ENCODE measurements at regions not wholly inside any gene's neighbourhood (a gene's known extent, or its start where the extent isn't known, plus 50 kb on each side); places are given as distances from the start of the nearest gene placed in this dataset.

GRCh38 chr5:129395247-129395646, 64.9 kb upstream of the ADAMTS19 start:
- peaks cover 4% of the 10 kb centered on the region for H3K9me3 Mint-ChIP-seq
- Histone ChIP-seq H3K27me3 (ENCODE audit: control insufficient read depth in 1 of 2, insufficient read depth in 2 of 2, low read length in 2 of 2) (no peaks in the 10 kb centered on the region), H3K4me1 (ENCODE audit: insufficient read depth, low read length) (no peaks in the 10 kb centered on the region), H3K27ac (ENCODE audit: low read depth in 1 of 2, low read length in 2 of 2) (no peak overlapping the region), H3K4me3 (ENCODE audit: low read length) (no peak overlapping the region), H3K9me3 (ENCODE audit: control insufficient read depth in 1 of 2, insufficient read depth in 1 of 2, low read length in 2 of 2) (peaks cover 0 to 7% of the 10 kb centered on the region in 2 experiments), H3K36me3 (ENCODE audit: insufficient read depth, low read length) (no peaks in the 10 kb centered on the region)
- H3K27me3 Mint-ChIP-seq = no peaks in the 10 kb centered on the region
- no peak overlapping the region for H3K27ac Mint-ChIP-seq
- POLR2A ChIA-PET = no interaction called here
- CTCF ChIA-PET = no interaction called here
- H3K4me3 Mint-ChIP-seq = no peak overlapping the region
- DNase-seq (no peak), ATAC-seq (ENCODE audit: poor library complexity) (no peak)
- no peaks in the 10 kb centered on the region for H3K4me1 Mint-ChIP-seq (ENCODE audit: low read depth)
- intact Hi-C loops (cut with DNase I, micrococcal nuclease) = no loop called here
- H3K36me3 Mint-ChIP-seq (ENCODE audit: low read depth) = no peaks in the 10 kb centered on the region
- TF ChIP-seq CTCF (IDR thresholded peaks at IDR 0.05) = no peak

- ChIA-PET CTCF (no interaction called here), POLR2A (no interaction called here)
- Mint-ChIP-seq H3K4me3 (no peak overlapping the region), H3K36me3 (ENCODE audit: low read depth) (no peaks in the 10 kb centered on the region), H3K4me1 (ENCODE audit: low read depth) (no peaks in the 10 kb centered on the region), H3K9me3 (peaks cover 4% of the 10 kb centered on the region), H3K27ac (no peak overlapping the region), H3K27me3 (no peaks in the 10 kb centered on the region)
- no peak for ATAC-seq (ENCODE audit: poor library complexity)
- H3K36me3 ChIP-seq (ENCODE audit: insufficient read depth, low read length) = no peaks in the 10 kb centered on the region
- peaks cover 0 to 7% of the 10 kb centered on the region in 2 experiments for H3K9me3 ChIP-seq (ENCODE audit: control insufficient read depth in 1 of 2, insufficient read depth in 1 of 2, low read length in 2 of 2)
- H3K4me1 ChIP-seq (ENCODE audit: insufficient read depth, low read length) = no peaks in the 10 kb centered on the region
- no peak for TF ChIP-seq CTCF (IDR thresholded peaks at IDR 0.05)
- no peak for DNase-seq
- H3K27me3 ChIP-seq (ENCODE audit: control insufficient read depth in 1 of 2, insufficient read depth in 2 of 2, low read length in 2 of 2) = no peaks in the 10 kb centered on the region
- intact Hi-C loops (cut with DNase I, micrococcal nuclease) = no loop called here
- H3K4me3 ChIP-seq (ENCODE audit: low read length) = no peak overlapping the region
- H3K27ac ChIP-seq (ENCODE audit: low read depth in 1 of 2, low read length in 2 of 2) = no peak overlapping the region
These were observed 61.9 kb upstream of the ADAMTS19 start for GRCh38 chr5:129398026-129398678.

- Mint-ChIP-seq H3K4me1 (ENCODE audit: low read depth) (no peaks in the 10 kb centered on the region), H3K27ac (no peak overlapping the region), H3K9me3 (peaks cover 4% of the 10 kb centered on the region), H3K36me3 (ENCODE audit: low read depth) (no peaks in the 10 kb centered on the region), H3K27me3 (no peaks in the 10 kb centered on the region), H3K4me3 (no peak overlapping the region)
- DNase-seq = no peak
- peaks cover 0 to 7% of the 10 kb centered on the region in 2 experiments for H3K9me3 ChIP-seq (ENCODE audit: control insufficient read depth in 1 of 2, insufficient read depth in 1 of 2, low read length in 2 of 2)
- TF ChIP-seq CTCF (IDR thresholded peaks at IDR 0.05) = no peak
- no peak overlapping the region for H3K4me3 ChIP-seq (ENCODE audit: low read length)
- CTCF ChIA-PET = no interaction called here
- no peak overlapping the region for H3K27ac ChIP-seq (ENCODE audit: low read depth in 1 of 2, low read length in 2 of 2)
- POLR2A ChIA-PET = no interaction called here
- no peaks in the 10 kb centered on the region for H3K4me1 ChIP-seq (ENCODE audit: insufficient read depth, low read length)
- H3K27me3 ChIP-seq (ENCODE audit: control insufficient read depth in 1 of 2, insufficient read depth in 2 of 2, low read length in 2 of 2) = no peaks in the 10 kb centered on the region
- ATAC-seq (ENCODE audit: poor library complexity) = no peak
- H3K36me3 ChIP-seq (ENCODE audit: insufficient read depth, low read length) = no peaks in the 10 kb centered on the region
- intact Hi-C loops (cut with DNase I, micrococcal nuclease) = no loop called here
These were observed 61.0 kb upstream of the ADAMTS19 start for GRCh38 chr5:129399069-129399468.
